Nephron progenitor cell (in vitro differentiated cells): ENCODE measurements at regions not wholly inside any gene's neighbourhood (a gene's known extent, or its start where the extent isn't known, plus 50 kb on each side); places are given as distances from the start of the nearest gene placed in this dataset.

ENCODE experiments used
- DNase-seq: peaks from one replicate; pipeline ENCODE4 v3.0.0; 2021
- H3K27ac Mint-ChIP-seq: 2 replicates; pipeline ENCODE4 v1.8.0; 2021; ENCODE audit warnings: mild to moderate bottlenecking, moderate library complexity, mixed read lengths
- H3K27me3 Mint-ChIP-seq: 2 replicates; pipeline ENCODE4 v1.8.0; 2021; ENCODE audit warnings: mild to moderate bottlenecking, low read depth, mixed read lengths; ENCODE audit not compliant: poor library complexity
- H3K36me3 Mint-ChIP-seq: 2 replicates; pipeline ENCODE4 v1.8.0; 2021; ENCODE audit warnings: low read depth, mixed read lengths
- H3K4me1 Mint-ChIP-seq: 2 replicates; pipeline ENCODE4 v1.8.0; 2021; ENCODE audit warnings: mixed read lengths
- H3K4me3 Mint-ChIP-seq: 2 replicates; pipeline ENCODE4 v1.8.0; 2021; ENCODE audit warnings: mild to moderate bottlenecking, moderate library complexity, mixed read lengths
- H3K9me3 Mint-ChIP-seq: 2 replicates; pipeline ENCODE4 v1.8.0; 2021; ENCODE audit warnings: mild to moderate bottlenecking, moderate library complexity, mixed read lengths
- TF ChIP-seq, protein P1 (sequence below): fragments of 200-600 bp; sonication (generic); IDR thresholded peaks from 2 replicates; pipeline ENCODE4 v1.5.0; 2021; ENCODE audit warnings: antibody characterized with exemption

DNA sequence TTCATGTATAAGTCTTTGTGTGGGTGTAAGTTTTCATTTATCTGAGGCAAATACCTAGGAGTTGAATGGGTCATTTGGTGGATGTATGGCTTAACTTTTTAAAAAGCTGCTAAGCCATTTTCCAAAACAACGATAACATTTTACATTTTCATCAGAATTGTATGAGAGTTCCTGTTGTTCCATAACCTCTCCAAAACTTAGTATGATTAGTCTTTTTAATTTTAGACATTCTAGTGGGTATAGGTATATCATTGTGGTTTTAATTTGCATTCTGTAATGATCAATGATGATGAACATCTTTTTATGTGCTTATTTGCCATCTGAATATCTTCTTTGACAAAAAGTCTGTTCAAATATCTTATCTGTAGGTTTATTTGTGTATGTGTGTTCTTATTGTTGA, 74.4 kb upstream of the UGP2 start:
- TF ChIP-seq, protein P1, sequence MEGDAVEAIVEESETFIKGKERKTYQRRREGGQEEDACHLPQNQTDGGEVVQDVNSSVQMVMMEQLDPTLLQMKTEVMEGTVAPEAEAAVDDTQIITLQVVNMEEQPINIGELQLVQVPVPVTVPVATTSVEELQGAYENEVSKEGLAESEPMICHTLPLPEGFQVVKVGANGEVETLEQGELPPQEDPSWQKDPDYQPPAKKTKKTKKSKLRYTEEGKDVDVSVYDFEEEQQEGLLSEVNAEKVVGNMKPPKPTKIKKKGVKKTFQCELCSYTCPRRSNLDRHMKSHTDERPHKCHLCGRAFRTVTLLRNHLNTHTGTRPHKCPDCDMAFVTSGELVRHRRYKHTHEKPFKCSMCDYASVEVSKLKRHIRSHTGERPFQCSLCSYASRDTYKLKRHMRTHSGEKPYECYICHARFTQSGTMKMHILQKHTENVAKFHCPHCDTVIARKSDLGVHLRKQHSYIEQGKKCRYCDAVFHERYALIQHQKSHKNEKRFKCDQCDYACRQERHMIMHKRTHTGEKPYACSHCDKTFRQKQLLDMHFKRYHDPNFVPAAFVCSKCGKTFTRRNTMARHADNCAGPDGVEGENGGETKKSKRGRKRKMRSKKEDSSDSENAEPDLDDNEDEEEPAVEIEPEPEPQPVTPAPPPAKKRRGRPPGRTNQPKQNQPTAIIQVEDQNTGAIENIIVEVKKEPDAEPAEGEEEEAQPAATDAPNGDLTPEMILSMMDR = no peak
- no peak for DNase-seq
- no peak overlapping the region for H3K4me3 Mint-ChIP-seq
- H3K4me1 Mint-ChIP-seq = peaks cover 10% of the 10 kb centered on the region
- peaks cover 18% of the 10 kb centered on the region for H3K9me3 Mint-ChIP-seq
- H3K27me3 Mint-ChIP-seq = no peaks in the 10 kb centered on the region
- H3K36me3 Mint-ChIP-seq = no peaks in the 10 kb centered on the region
- H3K27ac Mint-ChIP-seq = no peak overlapping the region

DNA sequence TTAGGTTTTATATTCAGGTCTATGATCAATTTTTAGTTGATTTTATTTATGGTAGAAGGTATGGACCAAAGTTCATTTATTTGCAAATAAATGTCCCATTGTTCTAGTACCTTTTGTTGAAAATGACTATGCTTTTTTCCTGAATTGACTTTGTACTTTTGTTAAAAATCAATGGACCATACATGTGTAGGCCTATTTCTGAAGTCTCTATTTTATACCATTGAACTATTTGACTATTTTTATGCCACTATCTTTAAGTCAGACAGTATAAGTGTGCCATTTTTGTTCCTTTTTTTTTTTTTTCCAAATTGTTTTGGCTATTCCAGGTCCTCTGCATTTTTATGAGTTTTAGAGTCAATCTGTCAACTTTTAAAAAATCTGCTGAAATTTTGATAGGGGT, 73.6 kb upstream of the UGP2 start:
- no peak overlapping the region for H3K27ac Mint-ChIP-seq
- H3K9me3 Mint-ChIP-seq = peaks cover 18% of the 10 kb centered on the region
- TF ChIP-seq, protein P1 = no peak

DNA sequence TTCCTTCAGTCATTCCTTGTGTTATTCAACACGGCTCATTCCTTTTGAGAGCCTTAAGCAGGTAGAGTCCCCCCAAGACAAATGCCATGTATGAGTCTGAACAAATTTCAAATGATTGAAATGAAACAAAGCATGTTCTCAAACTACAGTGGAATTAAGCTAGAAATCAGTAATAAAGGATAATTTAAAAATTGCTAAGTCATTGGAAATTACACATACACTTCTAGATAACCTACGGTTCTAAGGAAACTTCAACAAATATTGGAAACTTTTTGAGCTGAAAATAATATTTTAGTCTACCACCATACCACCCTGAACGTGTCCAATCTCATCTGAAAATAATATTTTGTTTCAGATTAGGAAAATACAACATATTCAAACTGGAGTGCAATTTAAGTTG, 71.8 kb upstream of the UGP2 start:
- H3K27me3 Mint-ChIP-seq = no peaks in the 10 kb centered on the region
- no peak overlapping the region for H3K27ac Mint-ChIP-seq
- no peak overlapping the region for H3K4me3 Mint-ChIP-seq
- TF ChIP-seq, protein P1 = no peak
- no peaks in the 10 kb centered on the region for H3K36me3 Mint-ChIP-seq
- H3K9me3 Mint-ChIP-seq = peaks cover 18% of the 10 kb centered on the region
- H3K4me1 Mint-ChIP-seq = peaks cover 8% of the 10 kb centered on the region
- no peak for DNase-seq

More for the DNA sequence above, 73.6 kb upstream of the UGP2 start:
- DNase-seq = no peak
- peaks cover 10% of the 10 kb centered on the region for H3K4me1 Mint-ChIP-seq
- no peaks in the 10 kb centered on the region for H3K36me3 Mint-ChIP-seq
- no peak overlapping the region for H3K4me3 Mint-ChIP-seq
- H3K27me3 Mint-ChIP-seq = no peaks in the 10 kb centered on the region

DNA sequence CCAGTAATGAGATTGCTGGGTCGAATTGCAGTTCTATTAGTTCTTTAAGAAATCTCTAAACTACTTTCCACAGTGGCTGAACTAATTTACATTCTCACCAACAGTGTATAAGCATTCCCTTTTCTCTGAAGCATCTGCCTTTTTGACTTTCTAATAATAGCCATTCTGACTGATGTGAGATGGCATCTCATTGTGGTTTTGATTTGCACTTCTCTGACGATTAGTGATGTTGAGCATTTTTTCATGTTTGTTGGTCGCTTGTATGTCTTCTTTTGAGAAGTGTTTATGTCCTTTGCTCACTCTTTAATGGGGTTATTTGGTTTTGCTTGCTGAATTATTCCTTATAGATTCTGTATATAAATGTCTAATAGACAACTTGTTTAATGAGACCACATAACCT, 69.6 kb upstream of the UGP2 start:
- Mint-ChIP-seq H3K4me3 (no peak overlapping the region), H3K4me1 (no peaks in the 10 kb centered on the region), H3K9me3 (peaks cover 12% of the 10 kb centered on the region), H3K36me3 (no peaks in the 10 kb centered on the region), H3K27ac (no peak overlapping the region), H3K27me3 (no peaks in the 10 kb centered on the region)
- no peak for DNase-seq
- TF ChIP-seq, protein P1 = no peak

DNA sequence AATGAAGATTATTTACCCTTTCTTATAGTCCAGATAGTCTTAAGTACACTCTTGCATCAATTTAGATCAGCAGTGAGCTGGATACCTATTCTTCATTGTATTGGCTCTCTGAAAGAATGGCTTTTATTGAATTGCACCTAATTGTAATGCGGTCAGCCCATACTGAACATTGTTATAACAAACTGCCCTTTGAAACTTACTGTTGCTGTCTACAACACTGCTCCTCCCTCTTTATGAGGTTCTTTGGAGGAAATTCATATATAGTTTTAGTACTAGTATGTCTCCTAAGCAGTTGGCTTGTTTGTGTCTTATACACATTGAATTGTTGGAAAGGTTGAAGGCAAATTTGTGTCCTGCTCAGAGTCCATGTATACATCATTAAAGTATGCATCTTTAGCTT, 66.5 kb upstream of the UGP2 start:
- H3K9me3 Mint-ChIP-seq = no peaks in the 10 kb centered on the region
- TF ChIP-seq, protein P1 = no peak
- no peak overlapping the region for H3K27ac Mint-ChIP-seq
- no peaks in the 10 kb centered on the region for H3K4me1 Mint-ChIP-seq
- DNase-seq = no peak
- no peaks in the 10 kb centered on the region for H3K36me3 Mint-ChIP-seq
- no peaks in the 10 kb centered on the region for H3K27me3 Mint-ChIP-seq
- no peak overlapping the region for H3K4me3 Mint-ChIP-seq

DNA sequence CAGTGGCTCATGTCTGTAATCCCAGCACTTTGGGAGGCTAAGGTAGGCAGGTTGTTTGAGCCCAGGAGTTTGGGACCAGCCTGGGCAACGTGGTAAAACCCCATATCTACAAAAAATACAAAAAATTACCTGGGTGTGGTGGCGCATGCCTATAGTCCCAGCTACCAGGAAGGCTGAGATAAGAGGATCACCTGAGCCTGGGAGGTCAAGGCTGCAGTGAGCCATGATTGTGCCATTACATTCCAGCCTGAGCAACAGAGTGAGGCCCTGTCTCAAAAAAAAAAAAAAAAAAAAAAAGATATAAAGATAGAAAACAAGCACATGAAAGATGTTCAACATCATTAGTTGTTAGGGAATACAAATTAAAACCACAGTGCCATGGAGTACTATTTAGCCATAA, 65.3 kb upstream of the UGP2 start:
- DNase-seq = no peak
- Mint-ChIP-seq H3K4me3 (no peak overlapping the region), H3K4me1 (no peaks in the 10 kb centered on the region), H3K9me3 (no peaks in the 10 kb centered on the region), H3K27ac (no peak overlapping the region), H3K36me3 (no peaks in the 10 kb centered on the region), H3K27me3 (peaks cover 3% of the 10 kb centered on the region)
- TF ChIP-seq, protein P1 = no peak
